LNCaP clone FGC (cell line): ENCODE measurements at regions not wholly inside any gene's neighbourhood (a gene's known extent, or its start where the extent isn't known, plus 50 kb on each side); places are given as distances from the start of the nearest gene placed in this dataset.

ENCODE experiments used
- DNase-seq: peaks from one replicate; pipeline ENCODE4 v3.0.0-alpha.2; 2011; ENCODE audit warnings: low read depth
- H3K4me3 ChIP-seq: 2 replicates; pipeline ENCODE4 v1.5.1; 2011; ENCODE audit warnings: mild to moderate bottlenecking, low read depth, low read length, control low read depth
- CTCF ChIP-seq: IDR thresholded peaks from 2 replicates; pipeline ENCODE4 v1.5.1; 2012; ENCODE audit warnings: mild to moderate bottlenecking; ENCODE audit not compliant: control insufficient read depth, insufficient read depth; ENCODE audit errors: extremely low read depth

GRCh38 chr15:31225356-31225955, 101.2 kb upstream of the KLF13 start:
- H3K4me3 ChIP-seq = no peak overlapping the region
- TF ChIP-seq CTCF = no peak

GRCh38 chr15:31226021-31226420, 100.6 kb upstream of the KLF13 start:
- no peak for TF ChIP-seq CTCF

More at GRCh38 chr15:31225356-31225955, 101.2 kb upstream of the KLF13 start:
- no peak for DNase-seq

GRCh38 chr15:31227235-31227634, 99.4 kb upstream of the KLF13 start:
- H3K4me3 ChIP-seq = no peak overlapping the region
- TF ChIP-seq CTCF = no peak
- DNase-seq = no peak

More at GRCh38 chr15:31226021-31226420, 100.6 kb upstream of the KLF13 start:
- no peak for DNase-seq
- H3K4me3 ChIP-seq = no peak overlapping the region

GRCh38 chr15:31228011-31228484, 98.6 kb upstream of the KLF13 start:
- DNase-seq = no peak
- H3K4me3 ChIP-seq = no peak overlapping the region

GRCh38 chr15:31228980-31229826, 97.4 kb upstream of the KLF13 start:
- TF ChIP-seq CTCF = no peak
- no peak for DNase-seq
- no peak overlapping the region for H3K4me3 ChIP-seq

More at GRCh38 chr15:31228011-31228484, 98.6 kb upstream of the KLF13 start:
- TF ChIP-seq CTCF = no peak

- TF ChIP-seq CTCF = no peak
- no peak overlapping the region for H3K4me3 ChIP-seq
Measured at GRCh38 chr15:31230630-31231485, 95.8 kb upstream of the KLF13 start.

More at GRCh38 chr15:31230630-31231485, 95.8 kb upstream of the KLF13 start:
- DNase-seq = no peak
